ENCODE measurements at regions not wholly inside any gene's neighbourhood (a gene's known extent, or its start where the extent isn't known, plus 50 kb on each side); places are given as distances from the start of the nearest gene placed in this dataset.

GRCh38 chr12:90152897-90153624, 444.4 kb upstream of the ATP2B1 start:
- TF ChIP-seq CTCF (IDR thresholded peaks at IDR 0.05; ENCODE audit: insufficient read depth, low read length, poor library complexity, severe bottlenecking) = no peak
- no peak for TF ChIP-seq EZH2phosphoT487 (conservative IDR thresholded peaks at IDR 0.05; ENCODE audit: low read length)
